ENCODE measurements at regions not wholly inside any gene's neighbourhood (a gene's known extent, or its start where the extent isn't known, plus 50 kb on each side); places are given as distances from the start of the nearest gene placed in this dataset.

DNA sequence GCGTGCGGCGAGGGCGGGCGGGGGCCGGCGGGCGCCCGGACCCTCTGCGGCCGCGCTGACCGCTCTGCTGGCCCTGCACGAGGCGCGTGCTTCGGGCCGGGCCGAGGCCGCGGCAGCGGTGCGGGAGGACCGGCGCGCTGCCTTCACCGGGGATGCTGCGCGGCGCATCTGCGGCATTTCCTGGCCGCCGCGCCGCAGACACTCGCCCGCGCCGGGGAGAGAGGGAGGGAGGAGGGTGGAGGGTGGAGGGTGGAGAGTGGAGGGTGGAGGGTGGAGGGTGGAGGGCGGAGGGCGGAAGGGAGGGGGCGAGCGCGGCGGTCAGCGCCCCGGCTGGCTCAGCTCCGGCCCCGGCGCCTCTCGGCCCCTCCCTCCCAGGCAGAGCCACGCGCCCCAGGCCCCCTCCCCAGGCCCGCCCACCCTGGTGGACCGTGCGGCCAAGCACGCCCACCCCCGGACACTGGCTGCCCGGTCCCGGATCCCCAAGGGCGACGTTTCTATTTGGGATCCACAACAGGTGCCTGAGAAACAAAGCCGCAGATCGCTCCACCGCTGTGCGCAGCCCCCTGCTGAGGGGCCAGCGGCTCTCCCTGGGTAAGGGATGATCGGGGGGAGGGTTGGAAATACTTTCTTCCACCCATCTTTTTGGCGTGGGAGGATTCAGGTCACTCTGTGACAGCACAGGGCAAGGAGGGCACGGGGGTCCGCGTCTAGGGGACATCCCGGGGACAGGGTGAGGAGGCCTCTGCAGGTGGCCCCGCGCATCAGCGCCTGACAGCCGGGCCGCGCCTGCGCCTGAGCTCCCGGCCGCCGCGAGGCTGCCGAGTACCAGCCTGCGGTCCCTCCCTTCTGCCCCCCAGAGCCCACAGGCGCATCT is 111.2 kb upstream of the BEND6 start (continued):
- TF ChIP-seq CREB1 (IDR thresholded peaks at IDR 0.05; ENCODE audit: low read depth) (peak; percentile 49; the same call in 1 of the 2 replicates), BMI1 (IDR thresholded peaks at IDR 0.05; ENCODE audit: borderline replicate concordance) (no peak), IKZF1 (conservative IDR thresholded peaks at IDR 0.05) (peak; percentile 81), ZZZ3 (IDR thresholded peaks at IDR 0.05; ENCODE audit: control insufficient read depth, insufficient read length, low read depth) (no peak), RELA (IDR thresholded peaks at IDR 0.05; ENCODE audit: borderline replicate concordance, partially characterized antibody) (peak; percentile 26), RCOR1 (conservative IDR thresholded peaks at IDR 0.05; ENCODE audit: low read depth, low read length) (no peak), HDAC6 (IDR thresholded peaks at IDR 0.05; ENCODE audit: unreplicated experiment) (no peak), BACH1 (IDR thresholded peaks at IDR 0.05; ENCODE audit: borderline replicate concordance) (peak; percentile 48; the same call in 1 of the 2 replicates), MTA2 (IDR thresholded peaks at IDR 0.05; ENCODE audit: low read depth) (no peak), ATF2 (IDR thresholded peaks at IDR 0.05; ENCODE audit: low read length) (no peak), PAX8 (IDR thresholded peaks at IDR 0.05) (no peak), NBN (IDR thresholded peaks at IDR 0.05) (0 out of 2 replicates have a peak, but pooled peaks have one; percentile 24), CTCF (IDR thresholded peaks at IDR 0.05 in 2 of 3, conservative IDR thresholded peaks at IDR 0.05 in 1 of 3; ENCODE audit: control insufficient read depth in 2 of 3, extremely low read depth in 1 of 3, insufficient read depth in 1 of 3, low read depth in 3 of 3, low read length in 3 of 3) (peak; percentile 66 to 70 (median 70); a peak in 5 of 6 replicates), CHD1 (IDR thresholded peaks at IDR 0.05; ENCODE audit: low read depth, low read length) (no peak), NFYA (IDR thresholded peaks at IDR 0.05; ENCODE audit: borderline replicate concordance, low read depth, low read length) (no peak), E2F4 (IDR thresholded peaks at IDR 0.05; ENCODE audit: low read depth, low read length) (no peak), PML (IDR thresholded peaks at IDR 0.05; ENCODE audit: low read length) (no peak)
- TF ChIP-seq, protein P1, sequence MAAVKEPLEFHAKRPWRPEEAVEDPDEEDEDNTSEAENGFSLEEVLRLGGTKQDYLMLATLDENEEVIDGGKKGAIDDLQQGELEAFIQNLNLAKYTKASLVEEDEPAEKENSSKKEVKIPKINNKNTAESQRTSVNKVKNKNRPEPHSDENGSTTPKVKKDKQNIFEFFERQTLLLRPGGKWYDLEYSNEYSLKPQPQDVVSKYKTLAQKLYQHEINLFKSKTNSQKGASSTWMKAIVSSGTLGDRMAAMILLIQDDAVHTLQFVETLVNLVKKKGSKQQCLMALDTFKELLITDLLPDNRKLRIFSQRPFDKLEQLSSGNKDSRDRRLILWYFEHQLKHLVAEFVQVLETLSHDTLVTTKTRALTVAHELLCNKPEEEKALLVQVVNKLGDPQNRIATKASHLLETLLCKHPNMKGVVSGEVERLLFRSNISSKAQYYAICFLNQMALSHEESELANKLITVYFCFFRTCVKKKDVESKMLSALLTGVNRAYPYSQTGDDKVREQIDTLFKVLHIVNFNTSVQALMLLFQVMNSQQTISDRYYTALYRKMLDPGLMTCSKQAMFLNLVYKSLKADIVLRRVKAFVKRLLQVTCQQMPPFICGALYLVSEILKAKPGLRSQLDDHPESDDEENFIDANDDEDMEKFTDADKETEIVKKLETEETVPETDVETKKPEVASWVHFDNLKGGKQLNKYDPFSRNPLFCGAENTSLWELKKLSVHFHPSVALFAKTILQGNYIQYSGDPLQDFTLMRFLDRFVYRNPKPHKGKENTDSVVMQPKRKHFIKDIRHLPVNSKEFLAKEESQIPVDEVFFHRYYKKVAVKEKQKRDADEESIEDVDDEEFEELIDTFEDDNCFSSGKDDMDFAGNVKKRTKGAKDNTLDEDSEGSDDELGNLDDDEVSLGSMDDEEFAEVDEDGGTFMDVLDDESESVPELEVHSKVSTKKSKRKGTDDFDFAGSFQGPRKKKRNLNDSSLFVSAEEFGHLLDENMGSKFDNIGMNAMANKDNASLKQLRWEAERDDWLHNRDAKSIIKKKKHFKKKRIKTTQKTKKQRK (IDR thresholded peaks at IDR 0.05; ENCODE audit: low read depth, low read length): no peak
- TF ChIP-seq, protein P2, sequence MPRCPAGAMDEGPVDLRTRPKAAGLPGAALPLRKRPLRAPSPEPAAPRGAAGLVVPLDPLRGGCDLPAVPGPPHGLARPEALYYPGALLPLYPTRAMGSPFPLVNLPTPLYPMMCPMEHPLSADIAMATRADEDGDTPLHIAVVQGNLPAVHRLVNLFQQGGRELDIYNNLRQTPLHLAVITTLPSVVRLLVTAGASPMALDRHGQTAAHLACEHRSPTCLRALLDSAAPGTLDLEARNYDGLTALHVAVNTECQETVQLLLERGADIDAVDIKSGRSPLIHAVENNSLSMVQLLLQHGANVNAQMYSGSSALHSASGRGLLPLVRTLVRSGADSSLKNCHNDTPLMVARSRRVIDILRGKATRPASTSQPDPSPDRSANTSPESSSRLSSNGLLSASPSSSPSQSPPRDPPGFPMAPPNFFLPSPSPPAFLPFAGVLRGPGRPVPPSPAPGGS (IDR thresholded peaks at IDR 0.05; ENCODE audit: borderline replicate concordance, insufficient read depth, low read depth, low read length, poor library complexity, severe bottlenecking): no peak
